CD4-positive, alpha-beta T cell treated with Interleukin-4 for 1 hour (primary cell): ENCODE measurements at regions not wholly inside any gene's neighbourhood (a gene's known extent, or its start where the extent isn't known, plus 50 kb on each side); places are given as distances from the start of the nearest gene placed in this dataset.
"Not testable (repeated sequence)": the region's sequence is repeated elsewhere in the genome, so short reads cannot be mapped to it uniquely, and the experiment has no call there.

Experiments used
- DNase-seq, 2 donors: peaks; one replicate each; pipeline ENCODE4 v3.0.0-alpha.2; 2020 to 2022

DNA sequence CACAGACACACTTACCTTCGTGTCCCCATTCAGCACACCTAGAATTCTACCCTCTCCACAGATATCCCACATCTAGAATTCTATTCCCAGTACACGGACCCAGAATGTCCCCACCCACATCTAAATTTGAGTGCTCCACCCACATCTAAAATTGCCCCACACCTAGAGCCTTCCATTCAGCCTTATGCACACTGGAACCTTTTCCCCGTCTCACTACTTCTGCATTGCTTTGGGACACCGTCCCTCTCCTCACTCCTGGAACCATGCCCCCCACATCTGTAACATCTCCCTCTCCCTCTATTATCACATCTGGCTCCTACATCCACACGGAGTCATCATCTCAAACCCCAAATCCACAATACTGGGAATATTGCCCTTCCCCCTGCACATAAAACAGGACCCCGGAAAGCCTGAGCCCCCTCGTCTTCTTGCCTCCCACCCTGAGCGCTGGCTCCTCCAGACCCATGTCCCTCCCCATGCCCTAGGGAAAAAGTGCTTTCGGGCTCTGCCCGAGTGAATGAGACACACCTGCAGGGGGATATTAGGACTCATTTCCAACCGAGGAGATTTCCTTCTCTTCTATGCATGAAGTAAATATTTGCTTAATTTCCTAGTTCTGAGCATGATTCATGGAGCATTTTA, 125.8 kb upstream of the UNC5B start:
- DNase-seq = peak in 1 of 2 donors; percentile 5

DNA sequence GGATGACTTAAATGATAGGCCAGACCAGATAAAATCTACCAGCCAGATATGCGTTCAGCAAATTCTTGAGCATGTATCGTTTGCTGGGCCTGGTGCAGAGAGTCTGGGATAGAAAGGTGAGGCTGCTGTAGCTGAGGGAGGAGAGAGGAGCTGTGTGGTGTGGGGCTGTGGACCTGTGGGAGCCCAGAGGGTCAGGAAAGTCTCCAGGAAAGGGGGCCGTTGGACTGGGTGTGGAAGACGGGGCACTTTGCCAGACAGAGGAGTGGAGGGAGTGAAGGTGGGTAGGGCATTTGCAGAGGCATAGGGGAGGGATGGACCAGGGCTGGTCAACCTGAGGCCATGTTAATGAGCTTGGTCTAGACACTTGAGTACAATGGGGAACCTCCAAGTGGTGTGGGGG, 124.7 kb upstream of the UNC5B start:
- peak in 1 of 2 donors; percentile 1 for DNase-seq

DNA sequence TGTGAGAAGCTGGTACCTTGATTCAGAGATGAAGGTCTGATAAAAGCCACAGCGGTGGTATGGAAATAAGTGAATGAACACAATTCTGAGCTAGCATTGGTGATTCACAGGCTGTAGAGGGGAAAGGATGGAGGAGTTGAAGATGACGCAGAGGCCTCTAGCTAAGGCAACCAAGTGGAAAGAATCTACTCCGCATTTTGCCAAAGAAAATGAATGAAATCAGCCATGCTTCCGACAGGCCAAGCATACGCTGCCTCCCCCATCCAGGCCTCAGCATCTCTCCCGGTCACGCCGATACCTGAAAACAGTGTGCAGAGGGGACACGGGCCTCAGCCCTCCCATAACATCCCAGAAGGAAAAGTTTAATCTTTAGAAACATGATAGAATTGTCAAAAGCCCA, 124.3 kb upstream of the UNC5B start:
- DNase-seq = peak in 1 of 2 donors; percentile 1

DNA sequence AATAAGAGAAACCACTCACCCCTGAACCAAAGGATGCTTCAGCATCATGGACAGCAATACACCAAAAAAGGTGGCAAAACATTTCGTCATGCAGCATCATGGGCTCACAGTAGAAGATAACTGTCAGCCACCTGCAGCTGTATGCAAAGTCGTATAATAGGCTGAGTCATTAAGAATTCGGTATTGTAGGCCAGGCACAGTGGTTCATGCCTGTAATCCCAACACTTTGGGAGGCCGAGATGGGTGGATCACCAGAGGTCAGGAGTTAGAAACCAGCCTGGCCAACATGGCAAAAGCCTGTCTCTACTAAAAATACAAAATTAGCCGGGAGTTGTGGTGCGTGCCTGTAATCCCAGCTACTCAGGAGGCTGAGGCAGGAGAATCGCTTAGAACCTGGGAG, 123.8 kb upstream of the UNC5B start:
- DNase-seq = not testable (repeated sequence)

DNA sequence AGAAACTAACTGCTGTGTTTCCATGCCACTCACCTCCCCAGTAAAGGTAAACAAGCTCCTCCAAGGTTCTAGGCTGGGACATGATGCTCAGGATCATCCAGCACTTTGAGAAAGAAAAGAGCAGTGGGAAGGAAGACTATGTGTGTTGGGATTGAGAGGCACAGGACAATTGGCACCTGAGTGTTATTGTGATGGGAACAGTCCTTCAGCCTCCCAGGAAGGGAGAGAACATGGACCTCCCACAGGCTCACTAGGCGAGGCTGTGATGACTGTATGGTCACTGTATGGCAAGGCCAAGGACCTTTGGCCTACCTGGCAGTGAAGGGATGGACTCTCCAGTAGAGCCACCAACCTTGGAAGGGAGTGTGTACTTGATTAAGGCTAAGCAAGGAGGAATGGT, 123.2 kb upstream of the UNC5B start:
- DNase-seq = no peak

DNA sequence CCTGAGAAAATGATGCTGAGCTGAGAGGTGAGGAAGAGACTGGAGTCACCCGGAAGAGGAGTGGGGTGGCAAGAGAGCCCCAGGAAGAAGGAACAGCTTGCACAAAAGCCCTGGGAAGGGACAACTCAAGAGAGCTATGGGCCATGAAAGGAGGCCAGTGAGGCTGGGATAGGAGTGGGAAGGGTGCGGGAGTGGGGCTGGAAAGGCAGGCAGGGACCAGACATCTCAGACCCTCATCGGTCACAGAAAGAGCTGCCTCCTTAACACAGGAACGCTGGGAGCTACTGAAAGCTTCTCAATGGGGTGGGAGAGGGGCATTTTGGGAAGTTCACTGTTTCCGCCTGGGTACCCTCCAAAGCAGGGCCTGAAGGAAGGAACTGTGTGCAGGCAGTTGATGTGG, 122.0 kb upstream of the UNC5B start:
- no peak for DNase-seq

DNA sequence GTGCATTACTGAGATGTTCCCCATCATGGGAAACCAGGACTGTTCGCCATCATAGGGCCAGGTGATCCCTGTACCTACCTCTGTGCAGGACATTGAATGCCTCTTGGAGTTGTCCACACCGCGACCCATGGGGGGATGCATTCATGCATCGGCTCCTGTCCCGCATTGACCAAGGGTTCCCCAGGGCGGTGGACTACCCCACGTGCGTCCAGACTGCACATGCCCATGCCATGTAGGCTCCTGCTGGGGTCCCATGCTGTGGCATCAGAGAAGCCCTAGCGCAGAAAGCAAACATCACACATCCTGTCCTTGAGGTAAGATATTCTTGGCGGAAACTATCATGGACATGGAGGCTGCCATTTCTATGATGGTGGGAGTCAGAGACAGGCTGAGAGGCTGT, 121.6 kb upstream of the UNC5B start:
- DNase-seq = no peak

DNA sequence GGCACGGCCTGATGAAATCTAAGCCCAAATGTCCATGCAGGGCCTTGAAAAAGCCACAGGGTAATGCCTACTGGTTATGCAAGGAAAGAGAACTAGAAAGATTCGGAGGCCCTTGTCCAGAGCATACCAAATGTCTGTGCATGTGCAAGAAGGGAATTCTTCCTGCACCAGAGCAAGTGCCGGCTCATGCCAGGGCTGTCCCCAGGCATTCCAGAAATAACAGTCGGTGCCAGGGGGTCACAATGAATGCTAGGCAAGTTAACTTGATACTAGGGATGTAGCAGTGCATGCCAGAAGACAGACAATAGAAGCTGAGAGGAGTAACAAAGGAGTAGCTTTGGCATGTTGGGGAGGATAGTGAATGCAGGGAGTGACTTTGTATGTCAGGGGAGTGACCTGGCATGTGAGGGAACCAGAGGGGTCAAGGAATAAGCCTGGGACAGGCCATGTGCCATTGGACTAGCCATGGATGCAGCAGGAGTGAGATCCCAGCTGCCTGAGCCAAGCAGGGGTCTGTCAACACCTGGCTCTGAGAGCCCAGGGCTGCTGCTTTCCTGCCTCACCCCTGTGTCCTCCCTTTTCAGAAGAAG, 119.5 kb upstream of the UNC5B start:
- DNase-seq = no peak

DNA sequence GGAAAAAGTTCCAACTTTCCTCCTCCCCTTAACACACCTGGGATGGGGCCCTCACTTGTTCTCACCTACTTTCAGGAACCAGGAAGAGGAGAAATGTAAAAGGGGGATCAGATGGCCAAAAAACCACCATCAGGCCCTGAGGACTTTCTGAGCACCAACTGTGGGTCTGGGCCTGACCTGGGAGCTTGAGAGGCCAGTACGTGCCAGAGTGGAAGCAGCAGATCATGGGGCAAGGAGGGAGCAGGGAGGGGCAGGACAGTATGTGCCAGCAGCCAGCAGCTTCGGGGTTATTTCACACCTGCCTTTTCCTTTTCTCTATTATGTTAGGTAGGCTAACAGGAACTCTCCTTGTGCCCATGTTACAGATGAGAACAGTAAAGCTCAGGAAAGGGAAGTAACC, 118.8 kb upstream of the UNC5B start:
- DNase-seq = no peak

DNA sequence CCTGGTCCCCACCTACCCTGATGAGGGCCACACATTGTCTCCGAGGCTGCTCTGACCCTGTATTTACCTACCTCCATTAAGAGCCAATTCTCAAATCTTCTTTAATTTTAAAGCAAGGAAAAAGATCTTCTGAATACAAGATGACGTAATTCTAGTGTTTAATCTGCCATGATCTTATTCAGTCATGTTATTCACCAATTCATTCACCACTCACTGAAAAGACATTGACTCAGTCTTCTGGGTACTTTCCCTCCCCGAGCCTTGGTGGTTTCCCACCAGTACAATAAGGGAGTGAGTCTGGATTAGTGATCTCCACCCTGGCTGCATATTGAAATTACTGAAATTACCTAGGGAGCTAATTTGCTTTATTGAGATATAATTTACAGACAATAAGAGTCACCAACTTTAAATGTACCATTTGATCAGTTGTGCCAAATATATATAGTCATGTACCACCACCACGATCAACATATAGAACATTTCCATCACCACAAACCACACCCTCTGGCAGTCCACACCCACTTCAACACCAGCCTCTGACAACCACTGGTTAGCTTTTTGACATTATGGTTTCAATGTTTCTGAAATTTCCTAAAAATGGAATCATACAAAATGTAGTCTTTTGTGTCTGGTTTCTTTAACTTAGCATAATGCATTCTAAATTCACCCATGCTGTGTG, 117.5 kb upstream of the UNC5B start:
- no peak for DNase-seq

DNA sequence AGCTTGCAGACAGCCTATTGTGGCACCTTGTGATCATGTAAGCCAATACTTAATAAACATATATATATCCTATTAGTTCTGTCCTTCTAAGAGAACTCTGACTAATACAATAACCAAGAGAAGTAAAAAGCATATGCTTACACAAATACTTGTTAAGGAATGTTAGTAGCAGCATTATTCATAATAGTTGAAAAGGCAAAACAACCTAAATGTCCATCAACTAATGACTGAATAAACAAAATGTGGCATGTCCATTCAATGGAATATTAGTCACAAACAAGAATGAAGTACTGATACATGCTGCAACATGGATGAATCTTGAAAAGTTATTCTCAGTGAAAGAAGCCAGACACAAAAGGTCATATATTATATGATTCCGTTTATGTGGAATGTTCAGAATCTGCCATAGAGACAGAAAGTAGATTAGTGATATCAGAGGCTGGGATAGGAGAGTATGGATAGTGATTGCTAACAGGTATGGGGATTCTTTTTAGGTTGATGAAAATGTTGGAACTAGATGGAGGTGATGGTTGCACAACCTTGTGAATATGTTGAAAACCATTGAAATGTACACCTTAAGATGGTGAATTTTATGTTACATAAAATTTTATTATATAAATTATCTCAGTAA, 112.5 kb upstream of the UNC5B start:
- DNase-seq = no peak

DNA sequence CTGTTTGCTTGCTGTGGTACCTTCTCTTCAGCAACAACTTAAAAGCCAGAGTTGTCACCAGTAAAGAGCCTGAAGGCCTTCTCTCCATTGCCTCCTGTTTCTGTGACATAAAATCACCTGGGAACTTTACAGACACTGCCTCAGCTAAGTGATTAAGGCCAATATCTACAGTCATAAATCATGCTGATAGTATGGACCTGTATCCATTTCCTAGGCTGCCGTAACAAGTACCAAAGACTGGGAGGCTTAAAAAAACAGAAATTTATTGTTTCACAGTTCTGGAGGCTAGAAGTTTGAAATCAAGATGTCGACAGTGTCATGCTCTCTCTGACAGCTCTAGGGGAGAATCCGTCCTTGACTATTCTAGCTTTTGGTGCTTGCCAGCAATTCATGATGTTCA, 108.4 kb upstream of the UNC5B start:
- DNase-seq = no peak

DNA sequence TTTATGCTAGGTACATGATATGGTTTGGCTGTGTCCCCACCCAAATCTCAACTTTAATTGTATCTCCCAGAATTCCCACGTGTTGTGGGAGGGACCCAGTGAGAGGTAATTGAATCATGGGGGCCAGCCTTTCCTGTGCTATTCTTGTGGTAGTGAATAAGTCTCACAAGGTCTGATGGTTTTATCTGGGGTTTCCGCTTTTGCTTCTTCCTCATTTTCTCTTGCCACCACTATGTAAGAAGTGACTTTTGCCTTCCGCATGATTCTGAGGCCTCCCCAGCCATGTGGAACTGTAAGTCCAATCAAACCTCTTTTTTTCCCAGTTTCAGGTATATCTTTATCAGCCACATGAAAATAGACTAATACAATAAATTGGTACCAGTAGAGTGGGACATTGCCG, 106.2 kb upstream of the UNC5B start:
- DNase-seq = peak; percentile 1 to 27

DNA sequence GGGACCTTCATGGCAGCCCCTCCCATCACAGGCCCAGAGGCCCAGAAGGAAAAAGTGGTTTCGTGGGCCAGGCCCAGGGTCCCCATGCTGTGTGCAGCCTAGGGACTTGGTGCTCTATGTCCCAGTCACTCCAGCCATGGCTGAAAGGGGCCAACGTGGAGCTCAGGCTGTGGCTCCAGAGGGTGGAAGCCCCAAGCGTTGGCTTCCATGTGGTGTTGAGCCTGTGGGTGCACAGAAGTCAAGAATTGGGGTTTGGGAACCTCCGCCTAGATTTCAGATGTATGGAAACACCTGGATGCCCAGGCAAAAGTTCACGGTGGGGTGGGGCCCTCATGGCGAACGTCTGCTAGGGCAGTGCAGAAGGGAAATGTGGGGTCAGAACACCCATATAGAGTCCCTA, 105.3 kb upstream of the UNC5B start:
- DNase-seq = not testable (repeated sequence)

DNA sequence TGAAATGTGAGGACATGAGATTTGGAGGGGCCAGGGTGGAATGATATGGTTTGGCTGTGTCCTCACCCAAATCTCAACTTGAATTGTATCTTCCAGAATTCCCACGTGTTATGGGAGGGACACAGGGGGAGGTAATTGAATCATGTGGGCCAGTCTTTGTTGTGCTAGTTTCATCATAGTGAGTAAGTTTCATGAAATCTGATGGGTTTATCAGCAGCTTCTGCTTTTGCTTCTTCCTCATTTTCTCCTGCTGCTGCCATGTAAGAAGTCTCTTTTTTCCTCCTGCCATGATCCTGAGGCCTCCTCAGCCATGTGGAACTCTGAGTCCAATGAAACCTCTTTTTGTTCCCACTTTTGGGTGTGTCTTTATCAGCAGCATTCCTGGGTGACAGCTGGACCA, 104.3 kb upstream of the UNC5B start:
- not testable (repeated sequence) for DNase-seq

DNA sequence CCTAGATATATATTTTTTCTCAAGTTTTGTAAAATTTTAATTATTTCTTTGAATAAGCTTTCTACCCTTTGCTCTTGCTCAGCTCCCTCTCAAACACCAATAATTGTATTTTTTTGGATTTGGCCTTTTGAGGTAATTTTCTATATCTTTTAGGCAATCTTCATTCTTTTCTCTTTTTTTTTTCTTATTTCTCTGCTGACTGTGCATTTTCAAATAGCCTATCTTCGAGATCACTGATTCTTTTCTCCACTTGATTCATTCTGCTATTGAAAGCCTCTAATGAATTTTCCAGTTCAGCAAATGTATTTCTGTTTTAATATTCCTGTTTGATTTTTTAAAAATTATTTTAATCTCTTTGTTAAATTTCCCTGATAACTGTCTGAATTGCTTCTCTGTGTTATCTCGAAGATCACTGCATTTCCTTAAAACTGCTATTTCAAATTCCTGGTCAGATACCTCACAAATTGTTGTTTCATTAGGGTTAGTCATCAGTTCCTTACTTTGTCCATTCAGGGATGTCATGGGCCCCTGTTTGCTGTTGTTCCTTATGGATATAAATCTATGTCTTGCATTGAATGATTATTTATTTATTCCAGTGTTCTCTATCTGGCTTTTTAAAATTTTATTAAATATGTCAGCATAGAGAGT, 100.1 kb upstream of the UNC5B start:
- no peak for DNase-seq

DNA sequence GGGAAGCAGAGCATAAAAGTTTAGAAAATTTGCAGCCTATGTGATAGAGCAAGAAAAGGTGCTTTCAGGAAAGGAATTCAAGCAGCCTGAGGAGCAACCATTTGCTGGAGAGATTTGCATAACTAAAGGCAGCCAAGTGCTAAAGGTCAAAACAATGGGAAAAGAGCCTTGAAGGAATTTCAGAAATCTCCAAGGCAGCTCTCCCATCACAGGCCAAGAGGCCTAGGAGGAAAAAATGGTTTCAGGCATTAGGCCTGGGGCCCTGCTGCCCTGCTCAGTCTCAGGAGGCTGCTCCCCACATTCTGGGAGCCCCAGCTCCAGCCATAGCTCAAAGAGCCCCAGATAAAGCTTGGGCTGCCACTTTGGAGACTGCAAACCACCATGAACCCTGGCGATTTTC, 95.9 kb upstream of the UNC5B start:
- no peak for DNase-seq

DNA sequence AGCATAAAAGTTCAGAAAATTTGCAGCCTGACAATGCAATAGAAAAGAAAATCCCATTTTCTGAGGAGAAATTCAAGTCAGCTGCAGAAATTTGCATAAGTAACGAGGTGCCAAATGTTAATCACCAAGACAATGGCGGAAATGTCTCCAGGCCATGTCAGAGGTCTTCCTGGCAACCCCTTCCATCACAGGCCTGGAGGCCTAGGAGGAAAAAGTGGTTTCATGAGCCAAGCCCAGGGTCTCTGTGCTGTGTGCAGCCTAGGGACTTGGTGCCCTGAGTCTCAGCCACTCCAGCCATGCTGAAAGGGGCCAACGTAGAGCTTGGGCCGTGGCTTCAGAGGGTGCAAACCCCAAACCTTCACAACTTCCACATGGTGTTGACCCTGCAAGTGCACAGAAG, 94.8 kb upstream of the UNC5B start:
- not testable (repeated sequence) for DNase-seq

DNA sequence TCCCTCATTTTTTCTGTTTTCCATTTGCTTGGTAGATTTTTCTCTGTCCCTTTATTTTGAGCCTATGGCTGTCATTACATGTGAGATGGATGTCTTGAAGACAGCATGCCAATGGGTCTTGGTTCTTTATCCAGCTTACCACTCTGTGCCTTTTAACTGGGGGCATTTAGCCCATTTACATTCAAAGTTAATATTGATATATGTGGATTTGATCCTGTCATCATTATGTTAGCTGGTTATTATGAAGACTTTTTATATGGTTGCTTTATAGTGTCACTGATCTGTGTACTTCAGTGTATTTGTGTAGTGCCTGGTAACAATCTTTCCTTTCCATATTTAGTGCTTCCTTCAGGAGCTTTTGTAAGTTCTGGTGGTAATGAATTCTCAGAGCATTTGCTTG, 89.3 kb upstream of the UNC5B start:
- no peak for DNase-seq

DNA sequence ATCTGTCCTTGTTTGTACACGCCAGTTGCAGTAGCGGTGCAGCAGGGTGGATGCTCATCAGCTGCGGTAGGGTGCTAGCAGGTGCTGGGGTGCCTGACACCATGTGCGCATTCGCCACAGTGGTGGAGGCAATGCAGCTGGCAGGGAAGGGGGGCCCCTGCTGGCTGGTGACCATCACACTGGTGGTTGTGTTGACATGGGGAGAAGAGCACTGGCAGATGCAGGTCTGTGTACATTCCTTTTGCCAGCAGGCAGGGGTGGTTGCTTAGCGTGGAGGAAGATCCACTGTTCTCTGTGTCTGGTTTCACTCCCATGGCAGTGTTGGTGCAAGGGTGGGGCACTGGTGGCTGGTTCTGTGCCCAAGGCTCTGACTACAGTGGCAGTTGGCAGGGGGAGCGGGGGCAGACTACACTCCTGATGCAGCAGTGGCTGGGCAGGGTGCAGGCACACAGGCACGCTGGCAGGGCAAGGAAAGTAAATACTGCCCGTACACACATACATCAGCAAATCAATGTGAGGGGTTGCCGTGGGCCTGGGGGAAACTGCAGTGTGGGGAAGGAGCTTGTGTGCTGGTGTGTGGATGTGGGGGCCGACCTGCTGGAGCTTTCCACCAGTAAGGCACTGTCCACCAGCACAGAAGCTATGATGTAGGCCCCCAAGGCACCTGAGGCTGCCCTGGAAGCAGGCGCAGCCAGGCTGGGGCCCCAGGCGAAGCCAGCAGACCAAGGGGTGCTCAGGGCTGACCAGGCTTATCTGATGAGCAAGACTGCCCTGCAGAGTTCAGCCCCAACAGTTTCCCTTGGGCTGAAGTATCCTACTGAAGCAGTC, 87.2 kb upstream of the UNC5B start:
- no peak for DNase-seq

DNA sequence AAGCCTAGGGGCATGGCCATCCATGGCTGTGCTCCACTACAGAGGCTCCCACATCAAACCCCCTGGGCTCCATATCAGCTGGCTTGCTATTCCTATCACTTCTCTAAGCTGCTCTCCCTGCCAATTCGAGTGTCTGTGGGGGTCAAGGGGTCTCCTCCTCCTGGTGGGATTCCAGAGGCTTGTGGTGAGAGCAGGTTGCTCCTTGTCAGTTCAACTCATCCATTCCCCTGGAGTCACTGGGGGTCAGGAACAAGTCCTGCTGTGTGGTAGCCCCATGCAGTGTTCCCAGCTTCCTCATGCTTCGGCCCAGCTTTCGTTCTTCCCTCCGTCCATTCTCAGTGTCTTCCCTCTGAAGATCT, 86.6 kb upstream of the UNC5B start:
- DNase-seq = no peak

DNA sequence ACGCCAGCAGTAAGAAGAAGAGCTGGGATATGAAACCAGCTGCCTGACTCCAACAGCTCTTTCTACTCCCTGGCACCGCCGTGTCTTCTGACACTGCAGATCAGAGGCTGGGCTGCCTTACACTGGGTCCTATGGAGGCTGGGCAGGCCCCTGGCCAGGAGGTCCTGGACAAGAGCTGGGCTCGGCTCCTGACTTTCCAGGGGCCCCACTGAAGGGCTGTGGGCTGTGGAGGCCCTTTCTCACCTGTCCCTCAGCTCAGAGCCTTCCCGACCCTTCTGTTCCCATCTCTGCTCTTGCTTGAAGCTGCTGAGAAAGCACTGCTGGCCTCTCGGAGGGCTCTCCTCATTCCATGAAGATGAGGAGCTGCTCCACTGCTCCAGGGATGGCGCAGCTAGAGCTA, 85.9 kb upstream of the UNC5B start:
- DNase-seq = no peak

DNA sequence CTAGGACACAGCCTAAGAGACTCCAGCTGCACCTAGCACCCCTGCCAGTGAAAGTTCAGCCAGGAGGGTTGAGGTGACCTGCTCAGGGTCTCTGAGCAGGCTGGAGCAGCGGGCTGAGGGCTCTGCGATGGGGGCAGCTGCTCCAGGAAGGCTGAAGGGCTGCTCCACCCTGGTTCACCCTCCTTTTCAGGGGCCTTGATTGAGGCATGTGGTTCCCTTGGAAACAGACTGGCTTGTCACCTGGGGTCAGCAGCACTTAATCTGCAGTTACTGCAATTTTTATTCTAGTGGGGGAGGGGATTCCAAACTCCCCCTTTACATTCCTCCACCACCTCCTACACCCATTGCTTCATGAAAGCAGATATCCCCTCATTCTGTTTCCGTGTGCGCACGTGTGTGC, 85.3 kb upstream of the UNC5B start:
- DNase-seq = no peak
